Fibroblast of mammary gland (primary cell): ENCODE measurements at regions not wholly inside any gene's neighbourhood (a gene's known extent, or its start where the extent isn't known, plus 50 kb on each side); places are given as distances from the start of the nearest gene placed in this dataset.

Experiments used
- DNase-seq: peaks from one replicate; pipeline ENCODE4 v3.0.0-alpha.2; 2010; ENCODE audit warnings: low read depth
- H3K4me3 ChIP-seq: 2 replicates; pipeline ENCODE4 v1.5.1; 2011; ENCODE audit warnings: low read depth, mild to moderate bottlenecking, low read length, moderate library complexity; ENCODE audit not compliant: control insufficient read depth
- CTCF ChIP-seq: conservative IDR thresholded peaks from 2 replicates; pipeline ENCODE4 v1.5.1; 2011; ENCODE audit warnings: low read depth, low read length, inconsistent platforms; ENCODE audit not compliant: control insufficient read depth, insufficient read depth

DNA sequence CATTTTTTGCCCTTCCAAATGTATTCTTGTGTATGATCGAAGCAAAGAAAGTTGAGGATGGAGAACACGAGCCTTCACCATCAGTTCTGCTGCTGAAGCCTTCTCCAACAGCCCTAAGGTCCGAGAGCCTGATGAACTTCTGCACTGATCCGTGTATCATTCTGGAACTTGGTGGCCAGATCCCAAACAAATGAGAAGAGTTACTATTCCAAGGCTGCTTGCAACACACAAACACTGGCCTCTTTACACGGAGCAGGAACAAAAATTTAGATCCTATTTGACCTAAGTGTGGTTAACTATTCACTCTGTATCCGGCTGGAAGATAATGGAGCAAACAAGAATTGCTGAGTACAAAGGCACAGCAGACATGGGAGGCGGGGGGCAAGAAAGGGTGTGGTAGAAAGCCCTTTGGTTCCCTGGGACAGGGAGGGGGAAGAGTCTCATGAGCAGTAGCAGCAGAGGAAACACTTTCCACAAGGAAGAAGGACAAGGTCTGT is 282.9 kb downstream of the SOX9 start:
- H3K4me3 ChIP-seq, result no peak overlapping the region
- no peak for TF ChIP-seq CTCF
- no peak for DNase-seq

GRCh38 chr17:72404872-72405271 is 284.1 kb downstream of the SOX9 start:
- no peak overlapping the region for H3K4me3 ChIP-seq
- no peak for TF ChIP-seq CTCF
- peak; percentile 72 for DNase-seq

- DNase-seq, result no peak
- TF ChIP-seq CTCF, result no peak
- no peak overlapping the region for H3K4me3 ChIP-seq
These were observed 284.9 kb downstream of the SOX9 start for GRCh38 chr17:72405662-72406230.

GRCh38 chr17:72406498-72406897 is 285.7 kb downstream of the SOX9 start:
- H3K4me3 ChIP-seq, result no peak overlapping the region
- no peak for TF ChIP-seq CTCF
- no peak for DNase-seq

- TF ChIP-seq CTCF, result no peak
- no peak overlapping the region for H3K4me3 ChIP-seq
- peak; percentile 96 for DNase-seq
These were observed 286.6 kb downstream of the SOX9 start for GRCh38 chr17:72407336-72407909.

DNA sequence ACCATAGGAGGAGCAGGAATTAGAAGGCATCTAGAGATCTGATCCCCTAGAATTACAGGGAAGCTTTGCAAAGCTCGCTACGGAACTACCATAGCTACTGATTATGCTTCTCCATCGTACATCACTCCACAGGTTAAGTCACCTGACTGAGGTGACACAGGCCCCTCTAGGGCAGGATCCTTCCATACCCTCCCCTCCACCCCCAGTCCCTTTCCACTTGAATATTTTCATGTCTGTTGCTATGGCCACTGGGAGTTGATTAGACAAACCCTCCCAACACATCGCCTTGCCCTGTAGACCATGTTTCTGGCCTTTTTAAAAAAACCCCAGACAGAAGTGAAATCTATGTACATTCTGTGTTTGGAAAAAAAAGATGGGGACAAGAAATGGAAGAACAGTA is 287.1 kb downstream of the SOX9 start:
- no peak for DNase-seq
- H3K4me3 ChIP-seq, result no peak overlapping the region
- TF ChIP-seq CTCF, result no peak
